HG03139 (cell line): ENCODE measurements at regions not wholly inside any gene's neighbourhood (a gene's known extent, or its start where the extent isn't known, plus 50 kb on each side); places are given as distances from the start of the nearest gene placed in this dataset.
"Not testable (repeated sequence)": the region's sequence is repeated elsewhere in the genome, so short reads cannot be mapped to it uniquely, and the experiment has no call there.

ENCODE experiments used
- ATAC-seq: cut with Tn5 transposase; IDR thresholded peaks from one replicate; pipeline ENCODE4 v1.9.1; 2021; ENCODE audit not compliant: unreplicated experiment

- no peak for ATAC-seq
These were observed 458.3 kb downstream of the MFSD1 start for GRCh38 chr3:159260049-159260662.

GRCh38 chr3:159261333-159261732 lies 459.5 kb downstream of the MFSD1 start:
- ATAC-seq: not testable (repeated sequence)

- no peak for ATAC-seq
These were observed 462.1 kb downstream of the MFSD1 start for GRCh38 chr3:159263750-159264553.

- ATAC-seq: no peak
These were observed 463.9 kb downstream of the MFSD1 start for GRCh38 chr3:159265705-159266104.

- ATAC-seq: no peak
These were observed 464.9 kb downstream of the MFSD1 start for GRCh38 chr3:159266779-159267178.

- no peak for ATAC-seq
These were observed 470.1 kb downstream of the MFSD1 start for GRCh38 chr3:159271799-159272512.

GRCh38 chr3:159273070-159273469 lies 471.2 kb downstream of the MFSD1 start:
- ATAC-seq: no peak

GRCh38 chr3:159273608-159274007 lies 471.8 kb downstream of the MFSD1 start:
- ATAC-seq: no peak

GRCh38 chr3:159275741-159276140 lies 473.9 kb downstream of the MFSD1 start:
- ATAC-seq: no peak

GRCh38 chr3:159277814-159278213 lies 476.0 kb downstream of the MFSD1 start:
- ATAC-seq: no peak

GRCh38 chr3:159280386-159281191 lies 478.7 kb downstream of the MFSD1 start:
- no peak for ATAC-seq

- no peak for ATAC-seq
These were observed 491.6 kb downstream of the MFSD1 start for GRCh38 chr3:159293493-159293892.

GRCh38 chr3:159301961-159302360 lies 500.1 kb downstream of the MFSD1 start:
- no peak for ATAC-seq

GRCh38 chr3:159305017-159305416 lies 503.2 kb downstream of the MFSD1 start:
- no peak for ATAC-seq

- not testable (repeated sequence) for ATAC-seq
These were observed 514.9 kb downstream of the MFSD1 start for GRCh38 chr3:159316706-159317105.

- ATAC-seq: no peak
These were observed 517.3 kb downstream of the MFSD1 start for GRCh38 chr3:159319156-159319555.

- ATAC-seq: no peak
These were observed 520.6 kb downstream of the MFSD1 start for GRCh38 chr3:159322322-159322939.

GRCh38 chr3:159323848-159324247 lies 522.0 kb downstream of the MFSD1 start:
- ATAC-seq: no peak

GRCh38 chr3:159326998-159327397 lies 525.1 kb downstream of the MFSD1 start:
- ATAC-seq: no peak

GRCh38 chr3:159332535-159333099 lies 530.8 kb downstream of the MFSD1 start:
- no peak for ATAC-seq
